ENCODE measurements at regions not wholly inside any gene's neighbourhood (a gene's known extent, or its start where the extent isn't known, plus 50 kb on each side); places are given as distances from the start of the nearest gene placed in this dataset.

DNA sequence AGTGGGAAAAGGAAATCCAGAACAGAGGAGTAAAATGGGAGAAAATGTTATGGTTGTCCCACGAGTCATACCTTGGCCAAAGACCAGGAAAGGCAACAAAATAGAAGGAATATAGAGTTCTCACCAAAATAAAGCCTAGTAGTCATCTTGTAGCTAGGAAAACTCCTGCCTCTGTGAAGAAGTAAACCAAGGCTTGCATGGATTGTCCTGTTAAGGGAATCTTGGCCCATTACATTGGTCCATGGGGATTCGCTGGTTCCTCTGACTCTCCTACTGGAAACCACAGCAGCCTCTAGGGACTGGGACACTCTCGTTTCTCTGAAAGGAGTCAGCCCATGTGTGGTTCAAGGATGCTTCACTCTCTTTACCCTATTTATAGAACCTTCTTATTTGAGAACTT, 62.9 kb upstream of the FNDC3B start:
- Histone ChIP-seq H3K36me3 (ENCODE audit: control insufficient read depth in 2 of 2, extremely low read depth in 1 of 2, insufficient read depth in 2 of 2, low read length in 2 of 2) (no peaks in the 10 kb centered on the region), H3K4me2 (ENCODE audit: control insufficient read depth, extremely low read depth, insufficient read depth, low read depth, low read length) (no peak overlapping the region), H3K27me3 (ENCODE audit: control insufficient read depth, extremely low read depth, insufficient read depth, low read length) (no peaks in the 10 kb centered on the region), H3K9ac (ENCODE audit: control insufficient read depth, extremely low read depth, insufficient read depth, low read length) (no peak overlapping the region), H3K4me3 (ENCODE audit: control insufficient read depth in 2 of 3, extremely low read depth in 1 of 3, insufficient read depth in 2 of 3, low read depth in 1 of 3, low read length in 3 of 3) (no peak overlapping the region), H2AFZ (ENCODE audit: control insufficient read depth, low read length) (no peak overlapping the region), H3K27ac (ENCODE audit: control insufficient read depth, insufficient read depth, low read length) (no peak overlapping the region), H3K9me1 (ENCODE audit: control insufficient read depth, extremely low read depth, insufficient read depth, low read length) (no peaks in the 10 kb centered on the region), H4K20me1 (ENCODE audit: control insufficient read depth, extremely low read depth, insufficient read depth, low read length) (no peaks in the 10 kb centered on the region), H3K79me2 (ENCODE audit: control insufficient read depth, insufficient read depth, low read length) (no peaks in the 10 kb centered on the region), H3K4me1 (ENCODE audit: control insufficient read depth, extremely low read depth, insufficient read depth, low read length) (no peaks in the 10 kb centered on the region), H3K9me3 (ENCODE audit: control insufficient read depth, low read depth, low read length) (no peaks in the 10 kb centered on the region)
- dilution Hi-C loops (cut with MboI; ENCODE audit: extremely low pct_ligation_motif_present, low sequenced_read_pairs): no loop called here
- FAIRE-seq (no peak), DNase-seq (ENCODE audit: low read depth, low spot score) (no peak)
- TF ChIP-seq CTCF (optimal IDR thresholded peaks at IDR 0.05 in 1 of 3, IDR thresholded peaks at IDR 0.05 in 1 of 3, conservative IDR thresholded peaks at IDR 0.05 in 1 of 3; ENCODE audit: extremely low read depth in 1 of 3, insufficient read depth in 2 of 3, low read length in 3 of 3) (no peak), EZH2 (IDR thresholded peaks at IDR 0.05; ENCODE audit: low read length) (no peak)

DNA sequence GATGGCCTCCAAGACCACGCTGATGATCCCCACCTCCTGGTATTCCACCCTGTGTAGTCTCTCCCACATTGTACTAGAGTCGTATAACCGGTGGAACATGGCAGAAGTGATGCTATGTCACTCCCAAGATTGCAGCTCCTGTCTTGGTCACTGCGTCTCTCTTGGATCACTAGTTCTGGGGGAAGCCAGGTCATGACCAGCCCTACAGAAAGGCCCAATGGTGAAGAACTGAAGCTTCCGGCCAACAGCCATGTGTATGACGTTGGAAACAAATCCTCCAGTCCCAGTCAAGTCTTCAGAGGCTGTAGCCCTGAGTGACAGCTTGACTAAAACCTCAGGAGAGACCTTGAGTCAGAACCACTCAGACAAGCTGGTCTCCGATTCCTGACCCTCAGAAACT, 61.9 kb upstream of the FNDC3B start:
- no peaks in the 10 kb centered on the region for H3K9me1 ChIP-seq (ENCODE audit: control insufficient read depth, extremely low read depth, insufficient read depth, low read length)
- no peak overlapping the region for H2AFZ ChIP-seq (ENCODE audit: control insufficient read depth, low read length)
- H4K20me1 ChIP-seq (ENCODE audit: control insufficient read depth, extremely low read depth, insufficient read depth, low read length): no peaks in the 10 kb centered on the region
- FAIRE-seq (no peak), DNase-seq (ENCODE audit: low read depth, low spot score) (no peak)
- H3K79me2 ChIP-seq (ENCODE audit: control insufficient read depth, insufficient read depth, low read length): no peaks in the 10 kb centered on the region
- no peak overlapping the region for H3K4me3 ChIP-seq (ENCODE audit: control insufficient read depth in 2 of 3, extremely low read depth in 1 of 3, insufficient read depth in 2 of 3, low read depth in 1 of 3, low read length in 3 of 3)
- H3K36me3 ChIP-seq (ENCODE audit: control insufficient read depth in 2 of 2, extremely low read depth in 1 of 2, insufficient read depth in 2 of 2, low read length in 2 of 2): no peaks in the 10 kb centered on the region
- no peak overlapping the region for H3K27ac ChIP-seq (ENCODE audit: control insufficient read depth, insufficient read depth, low read length)
- H3K4me2 ChIP-seq (ENCODE audit: control insufficient read depth, extremely low read depth, insufficient read depth, low read depth, low read length): no peak overlapping the region
- H3K9me3 ChIP-seq (ENCODE audit: control insufficient read depth, low read depth, low read length): no peaks in the 10 kb centered on the region
- dilution Hi-C loops (cut with MboI; ENCODE audit: extremely low pct_ligation_motif_present, low sequenced_read_pairs): no loop called here
- H3K9ac ChIP-seq (ENCODE audit: control insufficient read depth, extremely low read depth, insufficient read depth, low read length): no peak overlapping the region
- no peaks in the 10 kb centered on the region for H3K27me3 ChIP-seq (ENCODE audit: control insufficient read depth, extremely low read depth, insufficient read depth, low read length)
- TF ChIP-seq EZH2 (IDR thresholded peaks at IDR 0.05; ENCODE audit: low read length): no peak
- no peak for TF ChIP-seq CTCF (optimal IDR thresholded peaks at IDR 0.05 in 1 of 3, IDR thresholded peaks at IDR 0.05 in 1 of 3, conservative IDR thresholded peaks at IDR 0.05 in 1 of 3; ENCODE audit: extremely low read depth in 1 of 3, insufficient read depth in 2 of 3, low read length in 3 of 3)
- H3K4me1 ChIP-seq (ENCODE audit: control insufficient read depth, extremely low read depth, insufficient read depth, low read length): no peaks in the 10 kb centered on the region

Measured in keratinocyte (primary cell).